ENCODE measurements at regions not wholly inside any gene's neighbourhood (a gene's known extent, or its start where the extent isn't known, plus 50 kb on each side); places are given as distances from the start of the nearest gene placed in this dataset.

- no peak for TF ChIP-seq POLR2A (IDR thresholded peaks at IDR 0.05)
- no peak for TF ChIP-seq CTCF (IDR thresholded peaks at IDR 0.05)
Observed at GRCh38 chr5:22911019-22911418, 57.9 kb upstream of the CDH12 start.

Measured in thyroid gland (tissue), 4 donors.